GM23248 (cell line): ENCODE measurements at regions not wholly inside any gene's neighbourhood (a gene's known extent, or its start where the extent isn't known, plus 50 kb on each side); places are given as distances from the start of the nearest gene placed in this dataset.

Experiments used
- EZH2 ChIP-seq: fragments of 200-600 bp; sonication (generic); IDR thresholded peaks from 2 replicates; pipeline ENCODE4 v1.6.1; 2018; ENCODE audit warnings: antibody characterized with exemption, mild to moderate bottlenecking; ENCODE audit not compliant: insufficient read depth, poor library complexity, severe bottlenecking
- EZH2phosphoT487 ChIP-seq: fragments of 200-600 bp; sonication (generic); IDR thresholded peaks from 2 replicates; pipeline ENCODE4 v1.6.1; 2018; ENCODE audit warnings: antibody characterized with exemption, moderate library complexity, mild to moderate bottlenecking, low read depth; ENCODE audit not compliant: insufficient read depth

GRCh38 chrX:20388594-20388993, 121.9 kb upstream of the RPS6KA3 start:
- TF ChIP-seq EZH2phosphoT487 (no peak), EZH2 (no peak)
